K562 (cell line): ENCODE measurements at regions not wholly inside any gene's neighbourhood (a gene's known extent, or its start where the extent isn't known, plus 50 kb on each side); places are given as distances from the start of the nearest gene placed in this dataset.

Source experiments
- ATAC-seq: fragments of 200-7000 bp; cut with Tn5 transposase; 3 replicates; pipeline ENCODE4 v1.9.1; 2020; ENCODE audit warnings: moderate library complexity
- BruUV-seq: library from RNA; stranded (reverse); fragments of 400-500 nt; replicated peaks from 2 replicates; lab custom pipeline; 2021; lab: Mats Ljungman, UMichigan
- CTCF ChIA-PET: fragments of 300-600 bp; formaldehyde crosslinking; extraction: SDS; loops from one replicate; lab custom pipeline; 2021; ENCODE audit warnings: low intra/inter-chr PET ratio; lab: Yijun Ruan, JAX
- POLR2A ChIA-PET: fragments of 300-600, 350-650 bp; sonication (Branson Sonifier 250); formaldehyde crosslinking; extraction: SDS; loops from one replicate; lab custom pipeline; 2021; ENCODE audit warnings: antibody characterized with exemption, inconsistent platforms; lab: Yijun Ruan, JAX
- DNase-seq, 4 experiments: peaks; one replicate each; pipeline versions ENCODE4 v3.0.0 to v3.0.0-alpha.2; 2011 to 2018; ENCODE audit warnings: low spot score in 3 of 4, mixed read lengths in 3 of 4; ENCODE audit errors: extremely low read depth in 1 of 4
- FAIRE-seq: peaks from 2 replicates; lab custom pipeline; 2011; peaks lifted over from hg19 to GRCh38; lab: Jason Lieb, UNC
- H2AFZ ChIP-seq: 2 replicates; pipeline ENCODE4 v1.6.0; 2011; ENCODE audit warnings: low read depth, low read length, control low read depth, inconsistent platforms
- H3K27ac ChIP-seq: fragments of 200-600 bp; 3 replicates; pipeline ENCODE4 v1.8.0; 2011; ENCODE audit warnings: low read depth, mild to moderate bottlenecking, control low read depth, inconsistent platforms, low read length, moderate library complexity, mixed read lengths; ENCODE audit errors: extremely low read depth
- H3K27me3 ChIP-seq, 2 experiments: fragments of 300-600 bp in 1 of 2; 2 replicates in 1 of 2; 3 replicates in 1 of 2; pipeline versions ENCODE4 v1.6.0 to v1.8.0; 2011; ENCODE audit warnings: inconsistent platforms in 2 of 2, low read length in 2 of 2, mild to moderate bottlenecking in 1 of 2, mixed read lengths in 1 of 2, moderate library complexity in 1 of 2; ENCODE audit not compliant: control insufficient read depth in 2 of 2, insufficient read depth in 2 of 2
- H3K36me3 ChIP-seq: fragments of 300-600 bp; 3 replicates; pipeline ENCODE4 v1.8.0; 2011; ENCODE audit warnings: mild to moderate bottlenecking, low read length, inconsistent platforms; ENCODE audit not compliant: control insufficient read depth, insufficient read depth
- H3K4me1 ChIP-seq, 2 experiments: fragments of 200-600 bp in 1 of 2; replicated peaks in 1 of 2; 2 replicates in 1 of 2; 3 replicates in 1 of 2; pipeline versions ENCODE4 v1.5.1 to v1.8.0; 2011; ENCODE audit warnings: inconsistent platforms in 2 of 2, low read length in 2 of 2, mild to moderate bottlenecking in 1 of 2, mixed read lengths in 1 of 2, moderate library complexity in 1 of 2; ENCODE audit not compliant: control insufficient read depth in 2 of 2, insufficient read depth in 2 of 2
- H3K4me2 ChIP-seq: 2 replicates; pipeline ENCODE4 v1.6.1; 2011; ENCODE audit warnings: low read length, control low read depth, inconsistent platforms, mixed read lengths; ENCODE audit not compliant: insufficient read depth
- H3K4me3 ChIP-seq: fragments of 200-600 bp; sonication (generic), shearing (Covaris generic); 2 replicates; pipeline ENCODE4 v1.5.1; 2016; ENCODE audit warnings: control low read depth, inconsistent platforms
- H3K79me2 ChIP-seq: fragments of 200-600 bp; 3 replicates; pipeline ENCODE4 v1.8.0; 2011; ENCODE audit warnings: low read length, inconsistent platforms; ENCODE audit not compliant: control insufficient read depth, insufficient read depth
- H3K9ac ChIP-seq, 2 experiments: 2 replicates each; pipeline versions ENCODE4 v1.6.0 to v1.6.1; 2011; ENCODE audit warnings: low read depth in 2 of 2, low read length in 2 of 2, control low read depth in 1 of 2, inconsistent platforms in 1 of 2, mild to moderate bottlenecking in 1 of 2, mixed read lengths in 1 of 2; ENCODE audit not compliant: insufficient read depth in 1 of 2
- H3K9me1 ChIP-seq: one replicate; pipeline ENCODE4 v1.6.0; 2011; ENCODE audit warnings: inconsistent platforms, mild to moderate bottlenecking, low read length, moderate library complexity; ENCODE audit not compliant: control insufficient read depth, insufficient read depth
- H3K9me3 ChIP-seq: replicated peaks from 2 replicates; pipeline ENCODE4 v1.5.1; 2011; ENCODE audit warnings: low read depth, low read length, inconsistent platforms; ENCODE audit not compliant: control insufficient read depth, insufficient read depth
- H4K20me1 ChIP-seq: replicated peaks from 2 replicates; pipeline ENCODE4 v1.6.1; 2011; ENCODE audit warnings: low read length, inconsistent platforms, mixed read lengths; ENCODE audit not compliant: control insufficient read depth, insufficient read depth
- ATF4 ChIP-seq: fragments of 450-650 bp; formaldehyde crosslinking; IDR thresholded peaks from 2 replicates; pipeline ENCODE4 v1.4.0; 2022; ENCODE audit warnings: mild to moderate bottlenecking, moderate library complexity
- CEBPG ChIP-seq, 3 experiments: fragments of 200-800 bp in 1 of 3; sonication (Bioruptor generic) in 1 of 3; sonication (generic) in 1 of 3; formaldehyde crosslinking in 1 of 3; IDR thresholded peaks in 2 of 3; conservative IDR thresholded peaks in 1 of 3; 2 replicates each; pipeline versions ENCODE4 v1.6.1 to v1.8.0; 2016 to 2022; ENCODE audit warnings: missing compliant biosample characterization in 2 of 3, missing genetic modification characterization in 2 of 3, mild to moderate bottlenecking in 1 of 3, missing genetic modification reagents in 1 of 3
- DDX20 ChIP-seq: fragments of 450-650 bp; IDR thresholded peaks from 2 replicates; pipeline ENCODE4 v1.6.1; 2016; ENCODE audit warnings: missing genetic modification characterization, low read depth, mild to moderate bottlenecking, missing compliant biosample characterization, moderate library complexity
- DNMT1 ChIP-seq: fragments of 450-650 bp; IDR thresholded peaks from 2 replicates; pipeline ENCODE4 v1.6.1; 2016; ENCODE audit warnings: antibody characterized with exemption, mild to moderate bottlenecking
- GATAD2A ChIP-seq: fragments of 450-650 bp; IDR thresholded peaks from 2 replicates; pipeline ENCODE4 v1.6.1; 2017
- HLTF ChIP-seq: fragments of 450-650 bp; IDR thresholded peaks from 2 replicates; pipeline ENCODE4 v1.6.1; 2016
- L3MBTL2 ChIP-seq: fragments of 450-650 bp; IDR thresholded peaks from 2 replicates; pipeline ENCODE4 v1.6.1; 2016; ENCODE audit warnings: mild to moderate bottlenecking, moderate library complexity
- MCM5 ChIP-seq: fragments of 450-650 bp; IDR thresholded peaks from 2 replicates; pipeline ENCODE4 v1.6.1; 2016; ENCODE audit warnings: low read depth
- MECOM ChIP-seq: fragments of 250-450 bp; sonication (Bioruptor Pico); IDR thresholded peaks from 2 replicates; pipeline ENCODE4 v1.8.0; 2022; ENCODE audit warnings: inconsistent platforms
- NRF1 ChIP-seq, 2 experiments: fragments of 450-650 bp; IDR thresholded peaks in 1 of 2; conservative IDR thresholded peaks in 1 of 2; 2 replicates each; pipeline ENCODE4 v1.6.1; 2014; ENCODE audit warnings: mild to moderate bottlenecking in 2 of 2
- PRDM10 ChIP-seq: fragments of 450-650 bp; IDR thresholded peaks from 2 replicates; pipeline ENCODE4 v1.6.1; 2018; ENCODE audit not compliant: partially characterized antibody
- PTTG1 ChIP-seq: fragments of 450-650 bp; IDR thresholded peaks from 2 replicates; pipeline ENCODE4 v1.6.1; 2016; ENCODE audit warnings: low read depth, mild to moderate bottlenecking, missing genetic modification characterization, missing compliant biosample characterization
- SMARCC2 ChIP-seq: fragments of 450-650 bp; IDR thresholded peaks from 2 replicates; pipeline ENCODE4 v1.6.1; 2017; ENCODE audit warnings: antibody characterized with exemption, moderate library complexity, mild to moderate bottlenecking, low read depth
- ZBED1 ChIP-seq: IDR thresholded peaks from 2 replicates; pipeline ENCODE4 v1.6.1; 2014
- ZNF274 ChIP-seq: IDR thresholded peaks from 2 replicates; pipeline ENCODE4 v1.6.1; 2011; ENCODE audit warnings: low read depth, mild to moderate bottlenecking, low read length, moderate library complexity, borderline replicate concordance
- ZNF79 ChIP-seq: fragments of 250-450 bp; sonication (Bioruptor Pico); IDR thresholded peaks from 2 replicates; pipeline ENCODE4 v1.4.0; 2020; ENCODE audit warnings: low read depth, mild to moderate bottlenecking, moderate library complexity
- WGBS: fragments of 100-300 bp; shearing (Covaris generic); methylation state at CpG from one replicate; pipeline ENCODE4 v1.1.6; 2016; ENCODE audit warnings: low coverage, mixed read lengths; ENCODE audit not compliant: insufficient coverage; ENCODE audit errors: missing lambda C conversion rate; 5-methylcytosine and 5-hydroxymethylcytosine counted together
- in situ Hi-C: fragments of 300-500 bp; cut with MboI; formaldehyde crosslinking; loops from 4 replicates; pipeline ENCODE4 v1.15.0; 2018; ENCODE audit warnings: inconsistent platforms, mixed read lengths
- intact Hi-C: fragments of 100-400 bp; cut with micrococcal nuclease; formaldehyde crosslinking; loops from 2 replicates; pipeline ENCODE4 v1.14.2; 2022

- Histone ChIP-seq H4K20me1 (no peaks in the 10 kb centered on the region), H2AFZ (no peak overlapping the region), H3K36me3 (no peaks in the 10 kb centered on the region), H3K4me1 (no peaks in the 10 kb centered on the region), H3K79me2 (no peaks in the 10 kb centered on the region), H3K27ac (no peak overlapping the region), H3K9me3 (no peaks in the 10 kb centered on the region), H3K4me3 (no peak overlapping the region), H3K9me1 (no peaks in the 10 kb centered on the region), H3K4me2 (no peak overlapping the region), H3K27me3 (no peaks in the 10 kb centered on the region; a peak in 1 of 5 replicates), H3K9ac (no peak overlapping the region)
- intact Hi-C loops: no loop called here
- DNase-seq: no peak
- WGBS: 3% methylated on average over 5 of the region's 9 CpGs
- no TSS peak for BruUV-seq
- POLR2A ChIA-PET: interaction anchor here (0.6 kb wide), 1 partner anchor 165 kb away, joined by 3 read pairs; no protein-coding TSS in a partner anchor
- in situ Hi-C loops: no loop called here
- no peak for ATAC-seq
- no peak for TF ChIP-seq NRF1 (conservative IDR thresholded peaks at IDR 0.05 in 1 of 2, IDR thresholded peaks at IDR 0.05 in 1 of 2)
- TF ChIP-seq ZBED1: no peak
- TF ChIP-seq DNMT1: no peak
- no peak for TF ChIP-seq ZNF274
- no peak for TF ChIP-seq MCM5
- no peak for TF ChIP-seq PTTG1 (tag)
- no peak for TF ChIP-seq CEBPG (CRISPR knock-in tag; IDR thresholded peaks at IDR 0.05)
- TF ChIP-seq CEBPG (tag; conservative IDR thresholded peaks at IDR 0.05 in 1 of 2, IDR thresholded peaks at IDR 0.05 in 1 of 2): no peak
- no peak for TF ChIP-seq MECOM (CRISPR knock-in tag)
- TF ChIP-seq ATF4: no peak
- TF ChIP-seq SMARCC2: no peak
- no peak for TF ChIP-seq GATAD2A
- no peak for TF ChIP-seq PRDM10
- TF ChIP-seq ZNF79 (CRISPR knock-in tag): no peak
- TF ChIP-seq L3MBTL2: no peak
- no peak for TF ChIP-seq DDX20 (tag)
- TF ChIP-seq HLTF: no peak
- CTCF ChIA-PET: interaction anchor here (0.6 kb wide), 1 partner anchor 1473 kb away, joined by 3 read pairs; no protein-coding TSS in a partner anchor
- no peak for FAIRE-seq
Observed at GRCh38 chr10:130421909-130422308, 285.7 kb downstream of the GLRX3 start.
